ENCODE measurements at regions not wholly inside any gene's neighbourhood (a gene's known extent, or its start where the extent isn't known, plus 50 kb on each side); places are given as distances from the start of the nearest gene placed in this dataset.
"Not testable (repeated sequence)": the region's sequence is repeated elsewhere in the genome, so short reads cannot be mapped to it uniquely, and the experiment has no call there.

- Histone ChIP-seq H3K9me3 (ENCODE audit: control insufficient read depth, insufficient read depth, low read length) (no peaks in the 10 kb centered on the region), H3K36me3 (ENCODE audit: insufficient read depth, low read length) (no peaks in the 10 kb centered on the region), H3K9ac (ENCODE audit: low read depth, low read length) (no peak overlapping the region), H3K4me1 (ENCODE audit: insufficient read depth, low read length) (no peaks in the 10 kb centered on the region)
These were observed 624.5 kb downstream of the RBFOX1 start for GRCh38 chr16:7957151-7957550.

GRCh38 chr16:7953360-7953759, 620.7 kb downstream of the RBFOX1 start:
- Histone ChIP-seq H3K36me3 (ENCODE audit: insufficient read depth, low read length) (no peaks in the 10 kb centered on the region), H3K9ac (ENCODE audit: low read depth, low read length) (no peak overlapping the region), H3K4me1 (ENCODE audit: insufficient read depth, low read length) (no peaks in the 10 kb centered on the region), H3K9me3 (ENCODE audit: control insufficient read depth, insufficient read depth, low read length) (no peaks in the 10 kb centered on the region)

GRCh38 chr16:7946142-7946541, 613.5 kb downstream of the RBFOX1 start:
- Histone ChIP-seq H3K36me3 (ENCODE audit: insufficient read depth, low read length) (no peaks in the 10 kb centered on the region), H3K9me3 (ENCODE audit: control insufficient read depth, insufficient read depth, low read length) (no peaks in the 10 kb centered on the region), H3K9ac (ENCODE audit: low read depth, low read length) (no peak overlapping the region), H3K4me1 (ENCODE audit: insufficient read depth, low read length) (no peaks in the 10 kb centered on the region)

- no peaks in the 10 kb centered on the region for H3K36me3 ChIP-seq (ENCODE audit: insufficient read depth, low read length)
- H3K9ac ChIP-seq (ENCODE audit: low read depth, low read length) = no peak overlapping the region
- no peaks in the 10 kb centered on the region for H3K4me1 ChIP-seq (ENCODE audit: insufficient read depth, low read length)
These were observed 605.5 kb downstream of the RBFOX1 start for GRCh38 chr16:7938175-7938574.

GRCh38 chr16:7921345-7921744, 588.7 kb downstream of the RBFOX1 start:
- no peaks in the 10 kb centered on the region for H3K36me3 ChIP-seq (ENCODE audit: insufficient read depth, low read length)
- H3K9me3 ChIP-seq (ENCODE audit: control insufficient read depth, insufficient read depth, low read length) = no peaks in the 10 kb centered on the region
- H3K9ac ChIP-seq (ENCODE audit: low read depth, low read length) = no peak overlapping the region
- H3K4me1 ChIP-seq (ENCODE audit: insufficient read depth, low read length) = no peaks in the 10 kb centered on the region

More at GRCh38 chr16:7938175-7938574, 605.5 kb downstream of the RBFOX1 start:
- H3K9me3 ChIP-seq (ENCODE audit: control insufficient read depth, insufficient read depth, low read length) = no peaks in the 10 kb centered on the region

GRCh38 chr16:7919782-7920181, 587.1 kb downstream of the RBFOX1 start:
- Histone ChIP-seq H3K9ac (ENCODE audit: low read depth, low read length) (no peak overlapping the region), H3K9me3 (ENCODE audit: control insufficient read depth, insufficient read depth, low read length) (no peaks in the 10 kb centered on the region), H3K36me3 (ENCODE audit: insufficient read depth, low read length) (no peaks in the 10 kb centered on the region), H3K4me1 (ENCODE audit: insufficient read depth, low read length) (no peaks in the 10 kb centered on the region)

GRCh38 chr16:7914748-7915147, 582.1 kb downstream of the RBFOX1 start:
- no peaks in the 10 kb centered on the region for H3K4me1 ChIP-seq (ENCODE audit: insufficient read depth, low read length)
- H3K9me3 ChIP-seq (ENCODE audit: control insufficient read depth, insufficient read depth, low read length) = no peaks in the 10 kb centered on the region
- no peaks in the 10 kb centered on the region for H3K36me3 ChIP-seq (ENCODE audit: insufficient read depth, low read length)
- H3K9ac ChIP-seq (ENCODE audit: low read depth, low read length) = no peak overlapping the region

- Histone ChIP-seq H3K4me1 (ENCODE audit: insufficient read depth, low read length) (no peaks in the 10 kb centered on the region), H3K36me3 (ENCODE audit: insufficient read depth, low read length) (no peaks in the 10 kb centered on the region), H3K9me3 (ENCODE audit: control insufficient read depth, insufficient read depth, low read length) (no peaks in the 10 kb centered on the region), H3K9ac (ENCODE audit: low read depth, low read length) (no peak overlapping the region)
These were observed 579.5 kb downstream of the RBFOX1 start for GRCh38 chr16:7912132-7912531.

- no peaks in the 10 kb centered on the region for H3K4me1 ChIP-seq (ENCODE audit: insufficient read depth, low read length)
- no peak overlapping the region for H3K9ac ChIP-seq (ENCODE audit: low read depth, low read length)
- H3K36me3 ChIP-seq (ENCODE audit: insufficient read depth, low read length) = no peaks in the 10 kb centered on the region
- no peaks in the 10 kb centered on the region for H3K9me3 ChIP-seq (ENCODE audit: control insufficient read depth, insufficient read depth, low read length)
These were observed 577.5 kb downstream of the RBFOX1 start for GRCh38 chr16:7910116-7910515.

GRCh38 chr16:7888411-7888810, 555.8 kb downstream of the RBFOX1 start:
- H3K4me1 ChIP-seq (ENCODE audit: insufficient read depth, low read length) = no peaks in the 10 kb centered on the region
- no peaks in the 10 kb centered on the region for H3K9me3 ChIP-seq (ENCODE audit: control insufficient read depth, insufficient read depth, low read length)
- H3K36me3 ChIP-seq (ENCODE audit: insufficient read depth, low read length) = no peaks in the 10 kb centered on the region
- H3K9ac ChIP-seq (ENCODE audit: low read depth, low read length) = no peak overlapping the region

- no peak overlapping the region for H3K9ac ChIP-seq (ENCODE audit: low read depth, low read length)
- H3K4me1 ChIP-seq (ENCODE audit: insufficient read depth, low read length) = no peaks in the 10 kb centered on the region
- no peaks in the 10 kb centered on the region for H3K9me3 ChIP-seq (ENCODE audit: control insufficient read depth, insufficient read depth, low read length)
- no peaks in the 10 kb centered on the region for H3K36me3 ChIP-seq (ENCODE audit: insufficient read depth, low read length)
These were observed 554.7 kb downstream of the RBFOX1 start for GRCh38 chr16:7887316-7887715.

- Histone ChIP-seq H3K9ac (ENCODE audit: low read depth, low read length) (no peak overlapping the region), H3K36me3 (ENCODE audit: insufficient read depth, low read length) (no peaks in the 10 kb centered on the region), H3K4me1 (ENCODE audit: insufficient read depth, low read length) (peaks cover 9% of the 10 kb centered on the region; the same call in 1 of the 2 replicates), H3K9me3 (ENCODE audit: control insufficient read depth, insufficient read depth, low read length) (no peaks in the 10 kb centered on the region)
These were observed 539.3 kb downstream of the RBFOX1 start for GRCh38 chr16:7871979-7872378.

GRCh38 chr16:7871371-7871770, 538.7 kb downstream of the RBFOX1 start:
- Histone ChIP-seq H3K4me1 (ENCODE audit: insufficient read depth, low read length) (peaks cover 9% of the 10 kb centered on the region; the same call in 1 of the 2 replicates), H3K36me3 (ENCODE audit: insufficient read depth, low read length) (no peaks in the 10 kb centered on the region), H3K9me3 (ENCODE audit: control insufficient read depth, insufficient read depth, low read length) (no peaks in the 10 kb centered on the region), H3K9ac (ENCODE audit: low read depth, low read length) (no peak overlapping the region)

- H3K36me3 ChIP-seq (ENCODE audit: insufficient read depth, low read length) = no peaks in the 10 kb centered on the region
- peaks cover 9% of the 10 kb centered on the region; the same call in 1 of the 2 replicates for H3K4me1 ChIP-seq (ENCODE audit: insufficient read depth, low read length)
- no peaks in the 10 kb centered on the region for H3K9me3 ChIP-seq (ENCODE audit: control insufficient read depth, insufficient read depth, low read length)
- H3K9ac ChIP-seq (ENCODE audit: low read depth, low read length) = no peak overlapping the region
These were observed 535.2 kb downstream of the RBFOX1 start for GRCh38 chr16:7867831-7868230.

- no peaks in the 10 kb centered on the region for H3K9me3 ChIP-seq (ENCODE audit: control insufficient read depth, insufficient read depth, low read length)
- peaks cover 14% of the 10 kb centered on the region; the same call in 1 of the 2 replicates for H3K4me1 ChIP-seq (ENCODE audit: insufficient read depth, low read length)
- H3K36me3 ChIP-seq (ENCODE audit: insufficient read depth, low read length) = no peaks in the 10 kb centered on the region
- no peak overlapping the region for H3K9ac ChIP-seq (ENCODE audit: low read depth, low read length)
These were observed 533.5 kb downstream of the RBFOX1 start for GRCh38 chr16:7866144-7866543.

GRCh38 chr16:7865393-7865792, 532.7 kb downstream of the RBFOX1 start:
- H3K9me3 ChIP-seq (ENCODE audit: control insufficient read depth, insufficient read depth, low read length); H3K9ac ChIP-seq (ENCODE audit: low read depth, low read length); H3K36me3 ChIP-seq (ENCODE audit: insufficient read depth, low read length): not testable (repeated sequence)
- H3K4me1 ChIP-seq (ENCODE audit: insufficient read depth, low read length) = peaks cover 14% of the 10 kb centered on the region; the same call in 1 of the 2 replicates
